Fibroblast of the aortic adventitia (primary cell): ENCODE measurements at regions not wholly inside any gene's neighbourhood (a gene's known extent, or its start where the extent isn't known, plus 50 kb on each side); places are given as distances from the start of the nearest gene placed in this dataset.
A peak's percentile ranks its signal among the peaks of the same experiment; 100 is the strongest.

Source experiments
- DNase-seq: peaks from one replicate; pipeline ENCODE4 v3.0.0-alpha.2; 2010; ENCODE audit warnings: low read depth
- H3K4me3 ChIP-seq: 2 replicates; pipeline ENCODE4 v1.5.1; 2011; ENCODE audit warnings: low read depth, mild to moderate bottlenecking, control low read depth, low read length, moderate library complexity
- TF ChIP-seq, protein P1 (sequence below): IDR thresholded peaks from 2 replicates; pipeline ENCODE4 v1.5.1; 2011; ENCODE audit warnings: mild to moderate bottlenecking, low read length, control low read depth, inconsistent platforms; ENCODE audit not compliant: insufficient read depth

DNA sequence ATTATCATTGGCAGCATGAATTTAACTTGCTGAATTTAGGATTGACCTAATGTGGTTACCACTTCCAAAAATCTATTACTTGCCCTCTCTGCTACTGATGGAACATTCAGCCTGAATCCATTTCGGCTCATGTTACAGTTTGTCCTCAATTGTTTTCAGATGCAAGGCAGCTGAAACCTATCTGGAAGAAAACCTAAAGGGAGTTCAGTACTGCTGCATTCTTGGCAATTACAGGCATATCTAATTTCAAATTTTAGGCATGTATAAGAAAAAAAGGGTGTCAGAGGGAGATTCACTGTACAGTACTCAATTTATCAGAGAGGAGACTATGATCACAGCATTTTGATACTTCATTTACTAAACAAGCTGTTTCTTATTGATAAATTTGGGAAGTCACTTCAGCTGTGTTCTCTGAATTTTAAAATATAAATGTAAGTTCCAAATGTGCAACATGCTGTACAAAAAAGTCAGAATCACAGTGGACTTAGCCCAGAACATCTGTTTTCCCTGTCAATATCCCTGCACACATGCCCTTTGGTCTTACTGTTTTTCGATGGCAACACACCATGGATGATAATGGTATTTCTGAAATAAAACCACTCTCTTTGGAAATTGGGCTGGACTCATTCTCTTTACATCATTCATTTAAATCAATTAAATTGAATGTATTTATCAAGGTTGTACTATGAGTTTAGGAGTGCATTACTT, 651.6 kb upstream of the ADGRL4 start:
- TF ChIP-seq, protein P1, sequence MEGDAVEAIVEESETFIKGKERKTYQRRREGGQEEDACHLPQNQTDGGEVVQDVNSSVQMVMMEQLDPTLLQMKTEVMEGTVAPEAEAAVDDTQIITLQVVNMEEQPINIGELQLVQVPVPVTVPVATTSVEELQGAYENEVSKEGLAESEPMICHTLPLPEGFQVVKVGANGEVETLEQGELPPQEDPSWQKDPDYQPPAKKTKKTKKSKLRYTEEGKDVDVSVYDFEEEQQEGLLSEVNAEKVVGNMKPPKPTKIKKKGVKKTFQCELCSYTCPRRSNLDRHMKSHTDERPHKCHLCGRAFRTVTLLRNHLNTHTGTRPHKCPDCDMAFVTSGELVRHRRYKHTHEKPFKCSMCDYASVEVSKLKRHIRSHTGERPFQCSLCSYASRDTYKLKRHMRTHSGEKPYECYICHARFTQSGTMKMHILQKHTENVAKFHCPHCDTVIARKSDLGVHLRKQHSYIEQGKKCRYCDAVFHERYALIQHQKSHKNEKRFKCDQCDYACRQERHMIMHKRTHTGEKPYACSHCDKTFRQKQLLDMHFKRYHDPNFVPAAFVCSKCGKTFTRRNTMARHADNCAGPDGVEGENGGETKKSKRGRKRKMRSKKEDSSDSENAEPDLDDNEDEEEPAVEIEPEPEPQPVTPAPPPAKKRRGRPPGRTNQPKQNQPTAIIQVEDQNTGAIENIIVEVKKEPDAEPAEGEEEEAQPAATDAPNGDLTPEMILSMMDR = no peak
- peak; percentile 59 for DNase-seq
- no peak overlapping the region for H3K4me3 ChIP-seq

DNA sequence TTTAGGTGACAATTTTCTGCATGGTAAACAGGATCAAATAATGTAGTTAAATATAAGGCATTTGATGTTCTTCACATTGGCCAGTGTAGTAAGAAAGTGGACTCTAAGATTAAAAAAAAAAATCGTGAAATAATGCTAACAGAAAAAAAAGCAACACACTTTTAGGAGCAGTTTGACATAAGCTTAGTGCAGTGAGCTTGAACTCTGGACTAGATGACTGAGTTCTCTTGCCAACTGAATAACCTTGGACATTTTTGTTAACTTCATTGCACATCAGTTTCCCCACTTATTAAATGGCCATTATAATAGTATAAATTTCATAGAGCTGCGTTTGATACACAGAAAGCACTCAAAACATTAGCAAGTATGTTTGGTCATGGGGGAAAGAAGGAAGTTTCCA, 649.3 kb upstream of the ADGRL4 start:
- H3K4me3 ChIP-seq = no peak overlapping the region
- TF ChIP-seq, protein P1 = no peak

GRCh38 chr1:79652426-79652825, 645.9 kb upstream of the ADGRL4 start:
- TF ChIP-seq, protein P1 = no peak
- no peak for DNase-seq

More for the DNA sequence above, 649.3 kb upstream of the ADGRL4 start:
- DNase-seq = no peak

GRCh38 chr1:79648126-79648525, 641.6 kb upstream of the ADGRL4 start:
- H3K4me3 ChIP-seq = no peak overlapping the region
- TF ChIP-seq, protein P1 = no peak
- DNase-seq = no peak

More at GRCh38 chr1:79652426-79652825, 645.9 kb upstream of the ADGRL4 start:
- no peak overlapping the region for H3K4me3 ChIP-seq

DNA sequence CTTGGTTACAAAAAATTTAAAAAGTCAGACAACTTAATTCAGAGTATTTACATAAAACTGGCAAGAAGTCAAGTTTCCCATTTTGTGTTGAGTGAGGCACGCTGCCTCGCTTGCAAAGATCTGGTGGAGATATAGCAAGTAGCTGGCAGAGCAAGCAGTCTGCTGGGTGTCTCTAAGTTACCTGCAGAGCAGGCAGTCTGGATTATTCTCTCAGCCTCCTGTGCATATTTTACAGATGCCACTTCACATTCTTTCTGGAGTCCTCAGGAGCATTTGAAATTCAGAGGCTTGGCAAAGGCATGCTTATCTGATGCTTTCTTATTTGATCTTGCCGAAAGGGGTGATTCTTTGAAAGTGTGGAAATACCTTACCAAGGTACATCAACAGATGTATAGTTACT, 640.4 kb upstream of the ADGRL4 start:
- no peak for DNase-seq
- TF ChIP-seq, protein P1 = no peak
- H3K4me3 ChIP-seq = no peak overlapping the region

DNA sequence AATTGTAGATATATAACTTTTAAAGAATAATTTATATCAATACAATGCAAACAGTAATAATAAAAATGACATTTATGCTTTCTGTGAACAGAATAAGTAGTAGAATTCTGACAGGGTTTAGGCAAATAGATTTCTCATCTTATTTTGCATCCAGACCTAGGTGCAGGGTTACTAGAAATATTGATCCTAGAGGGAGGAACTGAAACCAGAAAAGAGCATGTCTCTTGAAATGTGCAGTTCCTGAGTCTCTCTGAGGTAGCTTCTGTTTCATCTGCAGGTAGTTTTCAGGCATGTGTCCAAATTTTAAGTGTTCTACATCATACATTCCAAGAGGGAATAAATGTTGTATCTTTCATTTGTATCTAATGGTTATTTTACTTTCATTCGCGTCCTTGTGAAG, 631.9 kb upstream of the ADGRL4 start:
- no peak overlapping the region for H3K4me3 ChIP-seq
- no peak for DNase-seq
- TF ChIP-seq, protein P1 = no peak

DNA sequence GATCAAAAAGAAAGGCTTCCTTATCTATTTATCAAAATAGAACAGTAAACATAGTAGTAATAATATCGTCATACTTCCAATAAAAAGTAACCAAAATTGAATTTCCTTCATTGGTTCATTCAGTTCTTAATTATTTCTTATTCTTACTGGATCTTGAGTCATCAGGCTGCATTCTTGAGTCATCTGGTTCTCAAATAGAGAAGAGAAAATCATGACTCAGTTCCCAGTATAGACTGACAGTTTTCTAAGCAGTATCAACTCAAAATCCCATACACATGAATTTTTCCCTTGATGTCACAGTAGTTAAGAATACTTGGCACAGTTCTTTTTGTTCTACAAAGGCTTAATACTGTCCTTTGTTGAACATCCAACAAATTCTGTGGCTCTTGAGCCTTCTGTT, 626.9 kb upstream of the ADGRL4 start:
- TF ChIP-seq, protein P1 = no peak

More for the DNA sequence above, 626.9 kb upstream of the ADGRL4 start:
- no peak overlapping the region for H3K4me3 ChIP-seq
- peak; percentile 83 for DNase-seq
